ENCODE measurements at regions not wholly inside any gene's neighbourhood (a gene's known extent, or its start where the extent isn't known, plus 50 kb on each side); places are given as distances from the start of the nearest gene placed in this dataset.

DNA sequence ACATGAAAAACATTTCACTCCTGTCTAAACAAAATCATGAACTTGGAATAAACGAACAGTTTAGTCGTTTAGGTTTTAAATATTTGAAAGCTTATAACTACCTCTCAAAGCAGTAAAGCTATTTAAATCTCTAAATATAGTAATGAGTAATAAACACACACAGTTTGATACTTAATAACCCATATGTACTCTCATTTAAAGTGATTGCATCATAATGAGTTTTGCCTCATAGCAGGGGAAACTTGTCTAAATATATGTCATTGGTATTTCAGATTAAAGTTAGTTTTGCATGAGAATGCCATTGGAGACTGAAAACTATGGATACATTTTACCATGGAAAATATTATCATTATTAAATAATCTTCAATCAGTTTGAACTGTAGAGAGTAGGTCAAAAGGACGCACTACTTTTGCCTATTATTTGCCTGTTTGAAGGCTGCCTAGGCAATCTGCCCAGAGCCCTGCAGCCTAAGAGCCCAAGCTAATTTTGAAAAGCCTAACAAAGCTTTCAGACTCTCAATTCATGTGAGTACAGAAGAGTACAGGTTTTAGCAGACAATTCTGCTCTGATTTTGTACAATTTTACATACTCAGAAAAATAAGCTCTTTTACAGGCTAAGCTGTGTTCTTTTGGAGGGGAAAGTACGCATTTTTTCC is 632.8 kb downstream of the HACE1 start:
- DNase-seq (ENCODE audit: low read depth in 1 of 2, low spot score in 1 of 2) = no peak

DNA sequence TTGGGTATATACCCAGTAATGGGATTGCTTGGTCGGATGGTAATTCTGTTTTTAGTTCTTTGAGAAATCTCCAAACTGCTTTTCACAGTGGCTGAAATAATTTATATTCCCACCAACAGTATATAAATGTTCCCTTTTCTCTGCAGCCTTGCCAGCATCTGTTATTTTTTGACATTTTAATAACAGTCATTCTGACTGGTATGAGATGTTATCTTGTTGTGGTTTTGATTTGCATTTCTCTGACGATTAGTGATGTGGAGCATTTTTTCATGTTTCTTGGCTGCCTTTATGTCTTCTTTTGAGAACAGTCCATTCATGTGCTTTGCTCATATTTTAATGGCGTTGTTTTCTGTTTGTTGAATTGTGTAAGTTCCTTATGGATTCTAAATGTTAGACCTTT is 641.6 kb downstream of the HACE1 start:
- DNase-seq (ENCODE audit: low read depth in 1 of 2, low spot score in 1 of 2) = no peak

DNA sequence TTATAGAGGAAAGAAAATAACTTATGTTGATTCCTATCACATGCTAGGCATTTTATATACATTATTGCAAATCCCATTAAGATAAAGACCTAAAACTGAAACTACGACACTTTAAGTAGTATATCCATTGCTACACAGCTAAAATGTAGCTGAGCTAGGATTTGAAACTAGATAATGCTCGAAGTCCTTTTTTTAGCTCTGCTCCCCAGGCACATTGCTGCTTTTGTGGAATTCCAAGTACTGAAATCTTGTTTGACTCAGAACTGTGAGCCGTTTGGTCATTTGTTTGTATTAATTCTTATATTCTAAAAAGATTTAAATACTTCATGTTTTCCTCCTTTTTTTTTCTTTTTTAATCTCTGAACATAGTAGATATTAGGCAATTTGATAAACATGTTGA is 644.8 kb downstream of the HACE1 start:
- DNase-seq (ENCODE audit: low read depth in 1 of 2, low spot score in 1 of 2) = no peak

DNA sequence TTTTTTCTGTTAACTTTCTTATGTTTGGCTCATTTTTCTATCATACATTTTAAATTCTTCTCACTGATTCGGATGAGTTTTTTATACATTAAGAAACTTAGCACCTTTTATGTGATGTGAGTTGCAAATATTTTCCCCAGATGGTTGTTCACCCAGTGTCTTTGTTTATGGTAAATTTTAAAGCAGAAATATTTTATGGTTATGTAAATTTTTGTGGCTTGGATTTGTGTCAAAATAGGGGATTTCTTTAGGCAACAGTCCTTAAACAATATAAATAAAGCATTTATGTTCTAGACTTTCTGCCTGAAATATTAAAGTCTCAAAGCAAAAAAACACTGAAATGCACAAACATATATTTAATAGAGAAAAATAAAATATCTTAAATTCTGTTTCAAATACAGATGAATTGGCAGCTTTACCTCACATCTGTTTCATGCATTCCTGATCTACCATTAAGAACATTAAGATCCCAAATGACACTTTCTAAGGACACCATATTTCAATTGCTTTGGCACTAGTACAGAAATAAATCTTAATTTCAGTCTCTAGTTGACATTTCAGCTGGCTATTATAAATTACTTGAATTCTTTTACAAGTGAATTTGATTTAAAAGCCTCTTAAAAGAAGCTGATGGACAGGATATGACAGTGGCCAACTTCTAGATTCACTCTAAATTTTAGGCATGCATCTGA is 646.6 kb downstream of the HACE1 start:
- DNase-seq (ENCODE audit: low read depth in 1 of 2, low spot score in 1 of 2) = no peak

DNA sequence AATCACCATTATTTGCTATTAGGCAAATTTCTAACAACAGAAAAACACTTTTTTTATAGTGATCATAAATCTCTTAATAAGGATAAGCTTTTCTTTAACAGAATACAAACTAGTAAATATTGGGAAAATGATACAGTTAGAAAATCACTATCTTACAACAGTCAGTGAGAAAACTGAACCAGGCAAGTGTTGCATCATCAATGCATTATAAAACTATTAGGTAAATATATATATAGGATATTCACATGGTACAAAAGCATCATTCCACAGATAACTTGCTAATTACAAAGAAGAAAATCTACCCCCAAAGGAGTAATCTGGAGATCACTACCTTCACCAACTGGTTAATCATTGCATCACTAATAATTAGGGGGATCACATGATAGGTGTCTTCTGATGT is 652.1 kb downstream of the HACE1 start:
- no peak for DNase-seq (ENCODE audit: low read depth in 1 of 2, low spot score in 1 of 2)

DNA sequence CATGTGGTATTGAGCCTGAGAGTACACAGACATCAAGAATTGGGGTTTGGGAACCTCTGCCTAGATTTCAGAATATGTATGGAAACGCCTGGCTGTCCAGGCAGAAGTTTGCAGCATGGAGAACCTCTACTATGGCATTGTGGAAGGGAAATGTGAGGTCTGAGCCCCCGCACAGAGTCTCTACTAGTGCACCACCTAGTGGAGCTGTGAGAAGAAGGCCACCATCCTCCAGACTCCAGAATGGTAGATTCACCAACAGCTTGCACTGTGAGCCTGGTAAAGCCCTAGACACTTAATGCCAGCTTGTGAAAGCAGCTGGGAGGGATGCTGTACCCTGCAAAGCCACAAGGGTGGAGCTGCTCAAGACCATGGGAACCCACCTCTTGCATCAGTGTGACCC is 658.2 kb downstream of the HACE1 start:
- DNase-seq (ENCODE audit: low read depth in 1 of 2, low spot score in 1 of 2) = no peak

DNA sequence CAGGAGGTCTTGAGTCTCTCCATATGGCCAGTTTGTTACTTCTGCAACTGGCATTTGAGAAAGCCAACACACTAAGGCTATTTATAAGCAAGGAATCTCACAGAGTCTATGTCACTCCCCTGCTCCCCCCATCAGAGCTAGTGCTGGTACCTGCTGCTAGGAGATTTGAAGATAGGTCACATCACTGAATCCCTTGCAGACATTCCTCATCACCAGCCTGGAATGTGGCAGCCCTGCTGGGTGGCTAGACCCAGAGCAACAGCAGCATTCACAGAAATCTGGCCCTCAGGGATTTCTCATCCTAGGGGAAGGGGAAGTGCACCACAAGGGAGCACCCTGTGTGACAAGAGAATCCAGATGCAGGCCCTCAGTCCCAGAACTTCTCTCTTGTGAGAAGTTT is 672.1 kb downstream of the HACE1 start:
- no peak for DNase-seq (ENCODE audit: low read depth in 1 of 2, low spot score in 1 of 2)

DNA sequence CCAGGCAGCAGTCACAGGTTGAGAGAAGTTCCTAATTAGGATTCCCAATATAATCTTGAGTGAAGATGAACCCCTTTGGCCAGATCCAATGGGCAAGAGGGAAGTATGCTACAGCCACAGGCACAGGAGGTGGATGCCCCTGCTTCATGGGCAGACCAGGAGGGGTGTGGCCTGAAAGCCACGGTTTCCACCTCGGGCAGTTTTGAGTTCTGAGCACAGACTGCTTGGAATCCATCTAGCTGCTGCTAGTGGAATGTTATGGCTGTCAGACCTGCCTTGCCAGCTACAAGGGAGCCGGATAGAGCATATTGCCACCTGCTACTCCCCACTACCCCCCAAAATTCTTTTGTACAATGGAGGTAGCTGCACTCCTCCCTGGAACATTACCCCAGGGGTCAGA is 672.9 kb downstream of the HACE1 start:
- no peak for DNase-seq (ENCODE audit: low read depth in 1 of 2, low spot score in 1 of 2)

DNA sequence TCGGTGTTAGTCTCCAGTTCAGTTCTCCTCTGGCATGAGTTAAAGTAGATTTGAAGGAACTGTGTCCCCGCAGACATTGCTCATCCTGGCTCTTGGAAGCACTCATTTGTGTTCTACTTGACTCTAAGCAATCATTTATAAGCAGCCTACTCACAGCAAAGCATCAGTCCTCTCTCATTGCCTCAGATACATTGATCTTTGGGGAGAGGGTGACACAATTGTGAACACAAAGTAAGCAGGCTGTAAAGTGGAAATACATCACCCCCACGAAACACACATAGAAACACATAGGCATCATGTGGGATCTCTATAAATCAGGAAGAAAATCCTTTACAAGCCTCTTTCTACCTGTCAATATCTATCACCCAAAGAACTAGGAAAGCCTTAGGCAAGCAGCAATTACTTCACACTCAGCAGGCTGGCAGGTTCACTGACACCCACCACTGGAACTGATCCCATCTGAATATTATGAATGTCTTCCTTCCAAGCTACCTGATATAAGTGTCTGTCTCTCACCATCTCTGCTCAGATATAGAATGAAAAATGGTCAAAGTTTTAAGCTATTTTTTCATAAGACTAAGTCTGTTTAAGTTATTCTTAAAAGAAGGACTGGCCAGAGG is 675.8 kb downstream of the HACE1 start:
- DNase-seq (ENCODE audit: low read depth in 1 of 2, low spot score in 1 of 2) = no peak

DNA sequence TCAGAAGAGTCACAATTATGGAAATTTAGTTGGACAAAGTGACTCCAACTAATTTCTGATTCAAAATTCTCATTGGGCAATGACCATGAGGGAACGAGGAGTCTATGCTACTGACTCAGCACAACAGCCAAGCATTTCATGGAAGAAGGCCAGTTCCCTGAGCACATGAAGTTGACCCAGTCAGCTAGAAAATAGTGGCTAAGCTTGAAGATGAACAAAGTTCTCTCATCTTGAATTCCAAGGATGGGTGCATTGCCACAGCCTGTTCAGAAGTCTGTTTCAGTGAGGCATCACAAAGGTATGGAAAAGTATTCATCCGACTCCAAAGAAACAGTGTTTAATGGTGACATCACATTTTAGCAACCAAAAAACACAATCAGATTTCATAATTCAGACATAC is 676.9 kb downstream of the HACE1 start:
- DNase-seq (ENCODE audit: low read depth in 1 of 2, low spot score in 1 of 2) = no peak

DNA sequence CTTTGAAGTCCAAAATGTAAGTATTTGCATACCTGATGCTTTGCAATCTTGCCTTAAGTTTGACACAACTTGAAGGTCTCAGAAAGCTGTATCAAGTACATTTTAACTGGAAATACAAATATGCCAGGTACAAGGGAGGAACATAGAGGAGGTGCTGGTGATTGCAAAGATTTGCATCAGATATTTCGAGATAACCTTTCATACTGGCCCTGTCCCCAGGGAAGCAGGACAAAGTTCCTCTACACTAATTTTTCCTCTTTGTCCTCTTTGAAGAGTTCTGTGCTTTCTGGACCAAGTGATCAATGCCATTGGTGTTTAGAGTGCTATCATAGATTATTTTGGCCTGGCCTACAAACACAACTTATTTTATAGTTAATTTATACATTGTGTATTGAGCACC is 686.1 kb downstream of the HACE1 start:
- DNase-seq (ENCODE audit: low read depth in 1 of 2, low spot score in 1 of 2) = no peak

DNA sequence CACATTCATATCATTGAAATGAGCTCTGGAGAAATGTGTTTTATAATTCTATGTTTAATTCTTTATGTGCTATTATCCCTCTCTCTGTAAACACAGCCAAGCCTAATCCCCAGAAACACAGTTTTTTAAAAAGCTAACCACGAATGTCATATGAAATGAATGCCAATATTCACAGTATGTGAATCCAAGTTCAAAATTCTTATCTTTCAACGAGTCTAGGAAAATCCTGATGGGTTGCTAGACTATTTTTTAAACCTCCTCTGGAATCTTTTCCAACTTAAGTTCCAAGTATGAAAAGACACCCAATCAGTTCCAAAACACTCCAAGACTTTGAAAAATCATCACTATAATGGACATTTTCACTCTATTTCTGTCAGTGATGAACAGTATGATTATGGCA is 689.3 kb downstream of the HACE1 start:
- DNase-seq (ENCODE audit: low read depth in 1 of 2, low spot score in 1 of 2) = no peak

DNA sequence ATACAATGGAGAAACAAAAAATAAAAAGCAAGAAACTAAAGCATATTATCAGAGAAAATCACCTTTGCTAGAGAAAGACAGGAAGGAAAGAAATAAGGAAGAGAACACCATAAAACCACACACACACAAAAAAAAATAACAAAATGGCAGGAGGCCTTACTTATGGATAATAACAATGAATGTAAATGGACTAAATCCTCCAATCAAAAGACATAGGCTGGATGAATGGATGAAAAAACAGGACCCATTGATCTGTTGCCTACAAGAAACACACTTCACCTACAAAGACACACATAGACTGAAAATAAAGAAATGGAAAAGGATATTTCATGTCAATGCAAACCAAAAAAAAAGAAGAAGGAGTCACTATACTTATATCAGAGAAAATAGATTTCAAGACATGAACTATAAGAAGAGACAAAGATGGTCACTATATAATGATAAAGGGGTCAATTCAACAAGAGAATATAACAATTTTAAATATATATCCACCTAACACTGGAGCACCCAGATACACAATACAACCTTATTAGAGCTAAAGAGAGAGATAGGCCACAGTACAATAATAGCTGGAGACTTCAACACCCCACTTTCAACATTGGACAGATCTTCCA is 693.6 kb downstream of the HACE1 start:
- no peak for DNase-seq (ENCODE audit: low read depth in 1 of 2, low spot score in 1 of 2)

DNA sequence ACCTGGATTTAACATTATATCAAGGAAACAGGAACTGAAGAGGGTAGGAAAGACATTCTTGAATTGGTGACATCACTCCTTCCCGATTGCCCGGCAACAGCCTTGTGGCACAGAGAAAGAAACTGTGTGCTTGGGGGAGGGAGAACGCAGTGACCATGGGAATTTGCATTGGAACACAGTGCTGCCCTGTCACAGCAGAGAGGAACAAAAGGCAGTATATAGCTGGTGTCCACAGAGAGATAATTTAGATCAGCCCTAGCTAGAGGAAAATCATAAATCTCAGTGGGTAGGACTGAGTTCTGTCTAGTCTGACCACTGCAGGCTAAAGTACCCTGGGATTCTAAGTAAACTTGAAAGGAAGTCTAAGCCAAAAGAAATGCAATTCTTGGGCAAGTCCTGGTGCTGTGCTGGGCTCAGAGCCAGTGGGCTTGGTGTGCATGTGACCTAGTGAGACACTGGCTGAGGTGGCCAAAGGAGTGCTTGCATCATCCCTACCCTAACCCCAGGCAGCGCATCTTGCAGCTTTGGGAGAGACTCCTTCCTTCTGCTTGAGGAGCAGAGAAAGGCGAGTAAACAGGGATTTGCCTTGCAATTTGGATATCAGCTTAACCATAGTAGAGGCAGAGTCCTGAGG is 697.6 kb downstream of the HACE1 start:
- no peak for DNase-seq (ENCODE audit: low read depth in 1 of 2, low spot score in 1 of 2)

DNA sequence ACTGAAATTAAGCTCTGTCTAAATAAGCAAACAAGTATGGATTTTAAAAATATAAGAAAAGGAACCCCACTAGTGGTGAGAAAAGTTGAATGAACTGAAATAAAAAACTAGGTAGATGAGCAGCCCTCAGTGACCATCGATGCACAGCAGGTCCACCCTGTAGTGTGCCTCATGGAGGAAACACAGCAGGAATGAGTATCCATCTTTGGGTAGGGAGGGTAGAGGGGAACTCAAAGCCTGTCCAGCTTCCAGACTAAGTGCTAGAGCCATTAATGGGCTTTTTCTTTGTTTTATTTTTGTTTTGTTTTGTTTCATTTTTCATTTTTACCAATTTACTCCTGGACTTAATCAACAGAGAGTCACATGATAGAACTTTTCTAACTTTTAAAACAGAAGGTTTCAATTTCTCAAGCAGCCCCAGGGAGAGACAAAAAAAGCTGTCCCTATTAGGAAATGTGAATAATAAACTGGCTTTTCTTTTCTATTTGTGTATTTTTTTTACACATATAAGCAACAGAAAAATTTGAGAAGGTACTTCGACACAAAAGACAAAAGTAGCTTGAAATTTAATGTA is 700.6 kb downstream of the HACE1 start:
- no peak for DNase-seq (ENCODE audit: low read depth in 1 of 2, low spot score in 1 of 2)

DNA sequence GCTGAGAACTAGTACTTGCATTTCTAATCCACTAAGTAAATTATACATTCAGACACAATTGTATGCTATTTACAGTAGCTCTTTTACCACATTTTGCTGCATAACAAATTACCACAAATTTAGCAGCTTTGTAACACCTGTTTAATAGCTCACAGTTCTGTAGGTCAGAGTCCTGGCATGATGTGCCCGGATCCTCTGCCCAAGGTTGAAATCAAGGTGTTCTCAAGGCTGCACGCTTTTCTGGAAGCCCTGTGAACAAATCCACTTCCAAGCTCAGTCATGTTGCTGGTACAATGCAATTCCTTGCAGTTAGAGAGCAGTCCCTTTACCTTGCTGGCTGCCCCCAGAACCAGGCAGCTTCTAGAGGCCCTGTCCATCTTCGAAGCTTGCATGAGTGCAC is 716.0 kb downstream of the HACE1 start:
- DNase-seq (ENCODE audit: low read depth in 1 of 2, low spot score in 1 of 2) = no peak

DNA sequence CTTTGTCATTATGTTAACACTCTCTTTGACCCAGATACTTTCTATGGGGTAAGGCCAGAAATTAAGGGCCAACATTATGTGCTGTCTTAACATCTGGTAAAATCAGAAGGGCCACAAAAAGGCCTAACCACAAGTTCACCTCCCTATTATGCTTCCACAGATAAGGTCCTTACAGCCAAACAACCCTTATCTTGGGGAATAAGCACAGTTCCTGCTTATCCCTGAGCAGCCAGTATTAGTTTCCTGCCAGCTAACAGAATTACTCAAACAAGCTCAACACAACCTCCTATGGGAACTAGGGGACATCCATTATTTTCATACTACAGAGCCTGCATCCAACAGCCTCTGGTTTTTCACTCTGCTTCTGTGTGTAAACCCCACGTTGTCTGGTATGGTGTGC is 724.8 kb downstream of the HACE1 start:
- no peak for DNase-seq (ENCODE audit: low read depth in 1 of 2, low spot score in 1 of 2)

DNA sequence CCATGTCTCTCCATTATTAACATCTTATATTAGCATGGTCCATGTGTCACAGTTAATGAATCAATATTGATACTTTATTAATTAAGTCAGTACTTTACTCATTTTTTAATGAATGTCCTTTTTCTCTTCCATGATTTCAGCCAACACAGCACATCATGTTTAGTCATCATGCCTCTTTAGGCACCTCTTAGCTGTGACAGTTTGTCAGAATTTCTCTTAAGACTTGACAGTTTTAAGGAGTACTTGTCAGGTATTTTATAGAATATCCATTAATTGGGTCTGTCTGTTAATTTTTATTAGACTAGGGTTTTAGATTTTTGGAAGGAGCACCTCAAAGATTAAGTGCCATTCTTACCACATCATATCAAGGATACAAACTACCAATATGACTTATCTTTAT is 729.4 kb downstream of the HACE1 start:
- DNase-seq (ENCODE audit: low read depth in 1 of 2, low spot score in 1 of 2) = no peak

DNA sequence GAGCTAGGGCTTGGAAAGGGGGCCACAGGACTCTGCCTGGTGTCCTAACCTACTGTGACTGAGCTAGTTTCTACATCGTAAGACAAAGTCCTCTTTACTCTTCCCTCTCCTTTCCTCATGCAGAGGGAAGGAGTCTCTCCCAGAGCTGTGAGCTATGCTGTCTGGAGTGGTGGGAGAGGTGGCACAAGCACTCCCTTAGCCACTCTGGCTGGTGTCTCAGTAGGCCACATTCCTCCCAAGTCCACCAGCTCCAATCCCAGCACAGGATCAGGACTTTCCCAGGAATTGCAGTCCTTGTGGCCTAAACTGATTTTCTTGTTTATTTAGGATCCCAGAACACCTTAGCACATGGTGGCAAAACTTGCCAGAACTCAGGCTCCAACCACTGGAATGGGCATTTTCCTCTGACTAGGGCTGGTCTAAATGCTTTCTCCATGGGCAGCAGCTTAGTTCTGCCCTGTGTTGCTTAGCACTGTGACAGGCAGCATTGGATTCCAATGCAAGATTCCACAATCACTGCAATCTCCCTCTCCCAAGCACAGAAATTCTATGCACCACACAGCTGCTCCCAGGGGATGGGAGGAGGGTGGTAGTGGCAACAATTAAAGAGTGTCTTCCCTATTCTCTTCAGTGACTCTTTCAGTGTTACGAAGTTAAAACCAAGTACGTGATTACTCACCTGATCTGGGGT is 733.3 kb downstream of the HACE1 start:
- no peak for DNase-seq (ENCODE audit: low read depth in 1 of 2, low spot score in 1 of 2)

DNA sequence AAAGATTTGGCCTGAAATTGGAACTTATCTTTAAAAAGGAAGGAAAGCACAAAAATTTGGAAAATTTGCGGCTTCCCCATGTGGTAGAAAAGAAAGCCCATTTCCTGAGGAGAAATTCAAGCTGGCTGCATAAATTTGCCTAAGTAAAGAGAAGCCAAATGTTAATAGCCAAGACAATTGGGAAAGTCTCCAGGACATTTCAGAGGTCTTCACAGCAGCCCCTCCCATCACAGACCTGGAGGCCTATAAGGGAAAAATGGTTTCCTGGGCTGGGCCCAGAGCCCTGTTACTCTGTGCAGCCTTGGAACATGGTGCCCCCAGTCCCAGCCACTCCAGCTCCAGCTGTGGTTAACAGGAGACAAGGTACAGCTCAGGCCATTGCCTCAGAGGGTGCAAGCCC is 736.5 kb downstream of the HACE1 start:
- no peak for DNase-seq (ENCODE audit: low read depth in 1 of 2, low spot score in 1 of 2)

DNA sequence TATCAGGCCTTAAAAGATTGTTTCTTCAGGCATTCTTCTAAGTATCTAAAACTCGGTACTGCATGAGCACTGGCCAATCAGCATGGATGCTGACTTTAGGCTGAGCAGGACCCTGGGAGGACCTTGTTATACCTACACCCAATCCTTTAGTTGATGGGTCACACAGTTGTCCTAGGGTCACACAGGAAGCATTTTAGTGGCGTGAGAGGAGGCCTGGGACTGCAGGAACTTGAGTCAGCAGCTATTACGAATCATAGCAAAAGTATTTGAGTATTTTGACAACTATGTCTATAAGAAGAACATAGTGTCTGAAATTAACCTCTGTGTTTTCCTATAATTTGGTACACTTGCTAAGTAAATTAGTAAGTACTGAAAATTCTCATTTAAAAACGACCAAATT is 741.4 kb downstream of the HACE1 start:
- DNase-seq (ENCODE audit: low read depth in 1 of 2, low spot score in 1 of 2) = no peak
